NCI-H1105 treated with DMSO at 0.1 percent for 48 hours (cell line): ENCODE measurements at regions not wholly inside any gene's neighbourhood (a gene's known extent, or its start where the extent isn't known, plus 50 kb on each side); places are given as distances from the start of the nearest gene placed in this dataset.

Experiments
- DNase-seq: peaks from one replicate; lab custom pipeline; 2025; lab: John Stamatoyannopoulos, UW

DNA sequence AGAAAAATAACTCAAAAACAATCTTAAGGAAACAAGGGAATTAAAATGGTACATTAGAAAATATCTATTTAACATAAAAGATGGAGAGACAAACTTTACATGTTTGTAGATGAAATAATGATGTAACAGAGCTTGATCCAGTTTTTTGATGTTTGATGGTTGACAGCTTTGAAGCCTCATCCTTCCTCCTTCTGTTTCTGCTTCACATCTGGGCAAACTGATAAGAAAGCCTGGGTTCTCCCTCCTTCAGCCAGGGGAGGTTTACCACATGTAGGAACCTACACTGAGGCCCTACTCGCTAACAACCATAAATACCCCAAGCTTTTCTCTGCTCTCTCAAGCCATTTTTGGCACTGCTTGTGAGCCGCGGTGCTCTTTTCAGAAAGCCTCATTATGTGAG, 82.8 kb upstream of the ZNF32 start:
- DNase-seq: no peak

GRCh38 chr10:43728425-43728824, 79.7 kb upstream of the ZNF32 start:
- DNase-seq: no peak

DNA sequence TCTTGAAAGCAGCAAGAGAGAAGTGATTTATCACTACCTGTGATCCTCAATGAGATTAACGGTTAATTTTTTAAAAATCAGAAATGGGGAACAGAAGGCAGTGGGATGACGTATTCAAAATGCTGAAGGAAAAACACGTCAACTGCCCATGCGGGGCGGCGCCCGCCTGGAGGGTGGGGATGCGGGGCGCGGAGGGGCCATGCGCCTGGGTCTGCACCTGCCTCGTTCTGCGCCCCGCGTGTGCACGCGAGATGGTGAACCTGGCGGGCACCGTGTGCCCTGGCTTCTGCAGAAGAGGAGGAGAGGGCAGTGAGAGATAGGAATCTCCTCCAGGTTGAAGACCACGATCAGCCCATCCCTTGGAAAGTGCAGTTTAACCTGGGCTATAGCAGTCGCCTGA, 79.3 kb upstream of the ZNF32 start:
- no peak for DNase-seq

GRCh38 chr10:43715334-43715733, 66.7 kb upstream of the ZNF32 start:
- no peak for DNase-seq

DNA sequence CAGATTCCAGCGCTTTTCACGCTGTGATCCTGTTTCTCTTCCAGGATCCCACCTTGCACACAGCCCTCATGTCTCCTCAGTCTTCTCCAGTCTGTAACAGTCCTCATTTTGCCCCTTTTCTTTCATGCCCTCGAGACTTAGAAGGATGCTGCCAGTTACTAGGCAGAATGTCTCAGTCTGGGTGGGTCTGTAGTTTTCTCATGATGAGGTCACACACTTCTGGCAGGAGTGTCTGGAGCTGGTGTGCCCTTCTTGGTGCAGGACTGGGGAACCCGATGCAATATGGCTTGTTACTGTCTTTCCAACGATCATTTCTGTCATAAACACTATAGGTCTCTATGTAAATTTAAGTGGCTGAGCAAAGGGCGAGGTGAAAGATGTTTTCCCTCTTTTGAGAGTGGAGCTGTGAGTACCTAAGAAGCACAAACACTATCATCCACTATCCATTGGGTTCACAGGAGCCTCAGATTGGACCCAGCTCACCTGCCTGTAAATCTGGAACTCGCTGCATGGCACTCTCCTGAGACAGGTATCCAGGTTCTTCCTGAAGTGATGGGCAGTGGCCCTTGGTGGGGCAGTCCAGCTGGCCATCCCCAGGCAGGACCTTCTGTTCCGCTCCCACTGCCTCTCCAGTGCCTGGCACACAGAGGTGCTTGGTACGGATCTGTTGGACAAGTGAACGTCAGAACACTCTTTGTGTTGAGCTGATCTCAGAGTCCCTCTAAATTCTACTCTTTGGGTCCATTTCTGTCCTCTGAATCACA, 64.3 kb upstream of the ZNF32 start:
- no peak for DNase-seq

GRCh38 chr10:43710772-43711471, 62.2 kb upstream of the ZNF32 start:
- DNase-seq: no peak

DNA sequence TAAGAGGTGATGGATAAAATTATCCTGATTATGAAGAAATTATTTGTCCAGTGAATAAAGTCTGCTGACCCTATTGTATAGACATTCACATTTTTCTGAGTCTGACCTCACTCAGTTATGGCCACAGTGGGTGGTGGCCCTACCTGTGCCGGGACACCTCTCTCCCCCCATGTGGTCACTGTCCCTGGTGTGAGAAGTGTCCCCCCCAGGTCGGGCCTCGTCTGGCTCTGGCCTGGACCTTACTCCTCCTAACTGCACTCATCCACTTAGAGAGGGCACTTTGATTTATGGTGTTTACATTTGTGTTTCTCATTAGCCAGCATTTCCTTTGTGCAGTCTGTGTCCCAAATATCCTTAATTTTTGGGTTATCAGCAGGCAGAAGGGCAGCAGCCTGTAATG, 59.6 kb upstream of the ZNF32 start:
- no peak for DNase-seq

GRCh38 chr10:43707770-43708169, 59.1 kb upstream of the ZNF32 start:
- DNase-seq: no peak

GRCh38 chr10:43706166-43706565, 57.5 kb upstream of the ZNF32 start:
- no peak for DNase-seq

- no peak for DNase-seq
Observed at GRCh38 chr10:43703286-43703685, 54.6 kb upstream of the ZNF32 start.

- no peak for DNase-seq
Observed at GRCh38 chr10:43702936-43703281, 54.2 kb upstream of the ZNF32 start.

GRCh38 chr10:43702213-43702935, 53.7 kb upstream of the ZNF32 start:
- DNase-seq: peak; percentile 13

DNA sequence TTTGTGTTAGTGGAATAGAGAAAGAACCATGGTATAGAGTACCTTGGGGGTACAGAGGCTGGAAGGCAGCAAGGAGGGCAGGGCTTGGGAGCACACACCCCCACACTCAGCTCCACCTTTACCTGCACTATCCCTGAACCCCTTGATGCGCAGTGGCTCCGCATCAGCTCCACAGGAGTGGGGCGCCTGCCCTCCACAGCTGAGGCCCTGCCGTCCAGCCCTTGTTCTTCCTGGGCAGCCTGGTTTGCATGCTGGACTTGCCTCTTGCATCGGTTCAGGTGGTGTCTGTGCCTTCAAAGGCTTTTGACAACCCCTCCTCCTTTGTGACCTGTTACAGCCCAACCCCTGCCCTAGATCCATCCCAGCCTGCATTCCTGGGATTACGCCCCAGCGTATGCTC, 52.6 kb upstream of the ZNF32 start:
- no peak for DNase-seq

DNA sequence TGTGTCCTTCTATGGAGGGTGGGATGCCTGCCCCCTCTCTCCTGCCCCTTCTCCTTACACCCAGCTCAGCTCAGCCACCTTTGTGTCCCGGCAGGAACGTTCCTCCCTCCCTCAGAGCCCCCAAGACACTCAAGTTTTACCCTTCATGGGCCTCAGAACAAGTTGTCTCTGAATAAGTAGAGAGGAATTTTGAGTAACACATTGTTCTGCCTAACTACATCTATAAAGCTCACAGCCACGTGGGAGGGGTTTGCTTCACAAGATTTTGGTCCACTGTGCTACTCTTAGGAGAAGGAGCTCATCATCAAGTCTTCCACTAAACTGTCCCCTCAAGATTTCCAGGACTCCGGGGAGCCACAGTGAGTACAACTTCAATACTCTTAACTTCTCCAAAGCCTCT, 51.6 kb upstream of the ZNF32 start:
- no peak for DNase-seq

DNA sequence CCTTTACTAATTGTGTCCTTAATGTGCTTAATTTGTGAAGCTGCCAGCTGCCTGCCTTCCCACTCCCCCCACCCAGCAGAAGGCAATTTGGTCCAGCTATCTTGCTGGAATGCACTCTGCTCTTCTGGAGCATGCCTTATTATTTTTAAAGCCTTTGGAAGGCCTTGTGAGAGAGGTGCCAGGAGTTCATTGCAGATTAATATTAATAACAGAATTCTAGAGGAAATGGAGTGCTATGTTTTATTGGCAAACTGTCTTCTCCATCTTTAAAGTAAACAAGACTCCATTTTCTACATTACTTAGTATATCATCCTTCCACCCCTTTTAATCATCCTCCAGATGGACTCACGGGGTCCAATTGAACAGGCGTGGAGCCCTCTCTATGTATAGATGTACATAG, 50.8 kb upstream of the ZNF32 start:
- no peak for DNase-seq
